Esophagus muscularis mucosa (tissue), 4 donors: ENCODE measurements at regions not wholly inside any gene's neighbourhood (a gene's known extent, or its start where the extent isn't known, plus 50 kb on each side); places are given as distances from the start of the nearest gene placed in this dataset.

Source experiments
- DNase-seq: peaks from one replicate; pipeline ENCODE4 v3.0.0-alpha.2; 2017; ENCODE audit errors: extremely low spot score
- H3K27ac ChIP-seq, 4 donors: fragments of 200-600 bp; sonication (generic); replicated peaks in 1 of 4; 1 replicate in 3 of 4; 2 replicates in 1 of 4; pipeline ENCODE4 v1.5.1; 2016 to 2019; ENCODE audit warnings: mild to moderate bottlenecking in 1 of 4
- H3K27me3 ChIP-seq, 4 donors: fragments of 200-600 bp; sonication (generic); one replicate each; pipeline versions ENCODE4 v1.5.1 to v1.6.0; 2016 to 2019
- H3K36me3 ChIP-seq, 4 donors: fragments of 200-600 bp; sonication (generic); one replicate each; pipeline ENCODE4 v1.5.1; 2016 to 2019
- H3K4me1 ChIP-seq, 4 donors: fragments of 200-600 bp; sonication (generic); one replicate each; pipeline ENCODE4 v1.5.1; 2016 to 2019
- H3K4me3 ChIP-seq, 4 donors: fragments of 200-600 bp; sonication (generic); 1 replicate in 2 of 4; 2 replicates in 2 of 4; pipeline ENCODE4 v1.5.1; 2016 to 2019; ENCODE audit warnings: mild to moderate bottlenecking in 4 of 4, moderate library complexity in 1 of 4
- H3K9me3 ChIP-seq, 4 donors: fragments of 200-600 bp; sonication (generic); 1 replicate in 3 of 4; 2 replicates in 1 of 4; pipeline ENCODE4 v1.5.1; 2016 to 2019
- EP300 ChIP-seq: sonication (generic); formaldehyde crosslinking; IDR thresholded peaks from one replicate; pipeline ENCODE4 v1.6.1; 2017; ENCODE audit warnings: antibody characterized with exemption
- POLR2A ChIP-seq: fragments of 450-650 bp; IDR thresholded peaks from one replicate; pipeline ENCODE4 v1.6.1; 2017; ENCODE audit warnings: antibody characterized with exemption, moderate library complexity, mild to moderate bottlenecking, low read depth
- POLR2AphosphoS5 ChIP-seq, 2 donors: sonication (generic); formaldehyde crosslinking; IDR thresholded peaks; one replicate each; pipeline ENCODE4 v1.6.1; 2017; ENCODE audit warnings: antibody characterized with exemption in 2 of 2
- WGBS: methylation state at CpG from one replicate; pipeline ENCODE4 v1.1.5; 2018; 5-methylcytosine and 5-hydroxymethylcytosine counted together
- intact Hi-C: fragments of 100-400 bp; cut with DNase I; formaldehyde crosslinking; loops from one replicate; pipeline ENCODE4 v1.15.1; 2023
- TF ChIP-seq, protein P1 (sequence below), 3 experiments: fragments of 200-600 bp in 2 of 3; fragments of 450-650 bp in 1 of 3; sonication (generic) in 2 of 3; IDR thresholded peaks; one replicate each; pipeline ENCODE4 v1.5.1; 2017 to 2019; ENCODE audit warnings: antibody characterized with exemption in 3 of 3, mild to moderate bottlenecking in 2 of 3, moderate library complexity in 1 of 3

DNA sequence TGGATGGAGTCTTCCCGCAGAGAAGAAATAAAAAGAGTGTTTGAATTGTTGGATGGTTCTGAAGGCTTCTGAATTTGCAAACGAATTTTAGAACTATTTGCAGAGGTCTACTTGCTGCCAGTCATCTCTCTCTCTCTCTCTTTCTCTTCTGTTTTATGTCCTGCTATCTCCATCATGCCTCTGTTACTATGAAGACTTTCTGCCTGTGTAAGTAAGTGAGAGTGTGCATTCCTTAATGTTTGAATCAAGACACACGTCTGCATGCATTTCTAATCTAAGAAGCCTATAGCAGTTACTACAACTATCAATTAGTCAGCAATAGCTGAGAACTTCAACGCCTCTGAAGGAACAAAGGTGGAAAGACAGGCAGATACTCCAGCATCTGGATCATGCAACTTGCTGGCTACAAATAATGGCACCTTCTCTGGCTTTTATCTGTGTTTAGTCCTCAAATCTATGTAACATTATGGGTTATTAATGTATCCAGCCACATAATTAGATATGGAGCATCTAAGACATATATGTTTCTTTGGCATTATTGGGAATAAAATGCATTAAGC lies 191.5 kb upstream of the BLID start:
- 69% methylated on average over 4 of the region's 4 CpGs for WGBS
- TF ChIP-seq POLR2A = no peak
- TF ChIP-seq POLR2AphosphoS5 (IDR thresholded peaks at IDR 0.05) = no peak
- DNase-seq = no peak
- peak overlapping the region in 2 of 4 donors; percentile 8 to 21 for H3K27ac ChIP-seq
- intact Hi-C loops = loop anchor here (10.0 kb wide), 1 partner anchor 203 kb away; no protein-coding TSS in a partner anchor
- H3K4me1 ChIP-seq = peaks cover 0 to 46% (median 42%) of the 10 kb centered on the region in 4 donors
- no peaks in the 10 kb centered on the region for H3K27me3 ChIP-seq
- H3K9me3 ChIP-seq = no peaks in the 10 kb centered on the region
- no peak overlapping the region for H3K4me3 ChIP-seq
- no peaks in the 10 kb centered on the region for H3K36me3 ChIP-seq

DNA sequence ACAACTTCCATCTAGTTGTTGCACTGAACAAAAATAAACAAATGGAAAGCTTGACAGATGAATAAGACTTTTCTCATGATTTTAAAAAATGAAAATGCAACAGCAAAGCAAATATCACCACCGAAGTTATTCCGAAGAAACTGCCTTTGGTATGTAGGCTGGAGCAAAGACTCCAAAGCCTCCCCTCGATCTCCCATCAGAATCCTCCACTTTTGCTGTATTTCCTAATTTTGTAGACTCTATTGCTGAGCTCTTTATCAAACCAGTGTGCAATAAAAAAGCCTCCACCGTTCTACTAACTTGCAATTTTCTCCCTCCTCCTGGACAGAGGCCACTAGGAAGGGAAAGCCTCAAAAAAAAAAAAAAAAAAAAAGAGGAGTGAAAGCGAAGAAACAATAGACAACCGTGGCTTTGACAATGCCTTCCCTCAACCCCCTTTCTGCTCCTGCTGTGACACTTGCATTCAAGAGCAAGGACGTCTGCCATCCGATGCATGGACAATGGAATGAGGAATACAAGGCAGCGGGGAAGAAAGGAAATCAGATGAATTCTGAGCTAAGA lies 190.9 kb upstream of the BLID start:
- no peaks in the 10 kb centered on the region for H3K36me3 ChIP-seq
- H3K27ac ChIP-seq = peak overlapping the region in 2 of 4 donors; percentile 21 to 59
- H3K9me3 ChIP-seq = no peaks in the 10 kb centered on the region
- intact Hi-C loops = loop anchor here (10.0 kb wide), 1 partner anchor 202 kb away; no protein-coding TSS in a partner anchor
- WGBS = 59% methylated on average over 9 of the region's 9 CpGs
- TF ChIP-seq, protein P1, sequence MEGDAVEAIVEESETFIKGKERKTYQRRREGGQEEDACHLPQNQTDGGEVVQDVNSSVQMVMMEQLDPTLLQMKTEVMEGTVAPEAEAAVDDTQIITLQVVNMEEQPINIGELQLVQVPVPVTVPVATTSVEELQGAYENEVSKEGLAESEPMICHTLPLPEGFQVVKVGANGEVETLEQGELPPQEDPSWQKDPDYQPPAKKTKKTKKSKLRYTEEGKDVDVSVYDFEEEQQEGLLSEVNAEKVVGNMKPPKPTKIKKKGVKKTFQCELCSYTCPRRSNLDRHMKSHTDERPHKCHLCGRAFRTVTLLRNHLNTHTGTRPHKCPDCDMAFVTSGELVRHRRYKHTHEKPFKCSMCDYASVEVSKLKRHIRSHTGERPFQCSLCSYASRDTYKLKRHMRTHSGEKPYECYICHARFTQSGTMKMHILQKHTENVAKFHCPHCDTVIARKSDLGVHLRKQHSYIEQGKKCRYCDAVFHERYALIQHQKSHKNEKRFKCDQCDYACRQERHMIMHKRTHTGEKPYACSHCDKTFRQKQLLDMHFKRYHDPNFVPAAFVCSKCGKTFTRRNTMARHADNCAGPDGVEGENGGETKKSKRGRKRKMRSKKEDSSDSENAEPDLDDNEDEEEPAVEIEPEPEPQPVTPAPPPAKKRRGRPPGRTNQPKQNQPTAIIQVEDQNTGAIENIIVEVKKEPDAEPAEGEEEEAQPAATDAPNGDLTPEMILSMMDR (IDR thresholded peaks at IDR 0.05) = no peak
- TF ChIP-seq POLR2A (no peak), POLR2AphosphoS5 (IDR thresholded peaks at IDR 0.05) (no peak), EP300 (no peak)
- no peak for DNase-seq
- H3K4me3 ChIP-seq = peak overlapping the region in 1 of 4 donors; percentile 8
- H3K4me1 ChIP-seq = peaks cover 0 to 52% (median 46%) of the 10 kb centered on the region in 4 donors
- no peaks in the 10 kb centered on the region for H3K27me3 ChIP-seq

DNA sequence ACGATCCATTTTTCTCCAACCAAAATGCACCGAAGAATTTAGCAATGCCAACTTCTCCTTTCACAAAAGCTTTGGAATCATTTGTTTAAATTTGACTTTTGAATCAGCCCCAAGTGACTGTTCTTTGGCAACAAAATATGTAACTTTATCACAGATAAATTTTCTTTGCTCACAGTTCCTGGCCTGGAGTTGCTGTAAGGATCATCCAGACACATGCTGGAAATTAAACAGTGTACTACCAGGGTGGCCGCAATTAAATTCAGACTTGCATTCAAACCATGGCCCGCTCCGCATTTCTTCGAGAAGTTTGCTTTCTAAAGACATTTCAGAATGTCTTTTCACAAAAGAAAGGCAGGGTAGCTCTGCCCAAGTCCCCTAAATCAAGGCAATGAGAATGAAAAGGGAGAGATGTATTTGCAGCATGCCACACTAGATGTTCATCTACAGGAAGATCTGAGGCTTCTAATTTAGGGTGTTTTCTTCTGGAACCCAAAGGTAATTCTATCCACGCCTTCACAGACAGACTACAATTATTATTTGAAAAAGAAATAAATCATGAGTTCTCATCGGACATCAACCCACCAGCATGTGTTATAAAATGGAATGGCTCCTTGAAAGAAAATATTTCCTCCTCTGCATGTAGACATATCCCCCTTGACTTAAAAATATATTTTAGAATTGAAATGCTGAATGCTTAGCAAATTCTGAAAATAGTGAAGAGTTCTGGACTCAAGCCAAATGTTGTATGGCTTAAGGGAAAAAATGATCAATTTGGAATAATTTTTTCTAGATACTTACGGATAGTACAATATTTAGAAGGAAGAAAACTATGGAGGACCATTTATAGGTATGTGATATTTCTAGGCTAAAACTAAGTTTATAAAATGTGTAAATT lies 189.7 kb upstream of the BLID start:
- Histone ChIP-seq H3K36me3 (no peaks in the 10 kb centered on the region), H3K9me3 (no peaks in the 10 kb centered on the region), H3K4me3 (peak overlapping the region in 1 of 4 donors; percentile 2), H3K27ac (peak overlapping the region; percentile 34 to 59 (median 58)), H3K4me1 (peaks cover 0 to 53% (median 51%) of the 10 kb centered on the region in 4 donors), H3K27me3 (no peaks in the 10 kb centered on the region)
- 45% methylated on average over 9 of the region's 9 CpGs for WGBS
- DNase-seq = no peak
- no peak for TF ChIP-seq POLR2A
- intact Hi-C loops = loop anchor here (10.0 kb wide), 1 partner anchor 201 kb away; no protein-coding TSS in a partner anchor

DNA sequence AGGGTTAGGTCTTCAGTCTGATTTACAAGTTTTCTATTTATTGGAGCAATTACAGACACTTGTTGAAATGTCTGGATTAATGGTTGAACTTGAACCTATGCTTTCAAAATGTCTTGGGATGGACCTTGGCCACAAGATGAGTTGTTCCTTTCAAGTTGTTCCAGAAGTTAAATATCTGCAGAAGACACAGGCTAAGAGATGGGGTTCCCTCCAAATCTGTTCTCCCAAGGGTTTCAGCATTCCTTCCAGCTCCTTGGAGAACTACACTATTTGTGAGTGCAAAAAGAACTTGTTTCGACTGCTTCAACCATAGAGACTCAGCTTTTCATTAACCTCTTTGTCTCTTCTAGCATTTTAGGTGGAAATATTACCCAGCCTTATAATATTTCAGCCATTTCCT lies 189.0 kb upstream of the BLID start:
- 50% methylated on average over 1 of the region's 1 CpG for WGBS
- Histone ChIP-seq H3K36me3 (no peaks in the 10 kb centered on the region), H3K27me3 (no peaks in the 10 kb centered on the region), H3K4me1 (peaks cover 0 to 48% (median 48%) of the 10 kb centered on the region in 4 donors), H3K9me3 (no peaks in the 10 kb centered on the region), H3K4me3 (no peak overlapping the region), H3K27ac (peak overlapping the region; percentile 34 to 59 (median 58))
- intact Hi-C loops = loop anchor here (10.0 kb wide), 1 partner anchor 200 kb away; no protein-coding TSS in a partner anchor
- DNase-seq = no peak
- TF ChIP-seq EP300 (no peak), POLR2AphosphoS5 (IDR thresholded peaks at IDR 0.05) (no peak), POLR2A (no peak)
- TF ChIP-seq, protein P1 (IDR thresholded peaks at IDR 0.05) = no peak

DNA sequence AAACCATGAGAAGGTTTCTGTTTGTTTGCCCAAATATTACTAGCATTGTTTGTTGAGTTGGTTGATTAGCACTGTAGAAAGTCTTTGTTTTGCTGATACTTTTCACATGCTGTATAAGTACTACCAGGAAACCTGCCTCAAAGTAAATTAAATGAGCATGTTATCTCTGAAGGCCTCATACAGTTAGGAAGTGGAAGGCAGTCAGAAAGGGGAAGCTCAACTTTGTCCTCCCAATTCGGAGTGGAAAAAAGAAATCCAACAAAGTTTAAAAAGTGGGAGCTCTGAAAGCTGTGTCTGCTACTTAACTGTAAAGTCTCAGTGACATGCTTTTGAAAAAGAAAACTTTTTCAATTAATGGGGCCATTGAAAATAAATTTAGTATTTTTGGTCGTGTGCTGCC lies 188.3 kb upstream of the BLID start:
- peaks cover 0 to 43% (median 43%) of the 10 kb centered on the region in 4 donors for H3K4me1 ChIP-seq
- TF ChIP-seq POLR2A (no peak), POLR2AphosphoS5 (IDR thresholded peaks at IDR 0.05) (no peak), EP300 (no peak)
- TF ChIP-seq, protein P1 (IDR thresholded peaks at IDR 0.05) = no peak
- no peaks in the 10 kb centered on the region for H3K27me3 ChIP-seq
- intact Hi-C loops = loop anchor here (10.0 kb wide), 1 partner anchor 200 kb away; no protein-coding TSS in a partner anchor
- no peak for DNase-seq
- H3K4me3 ChIP-seq = no peak overlapping the region
- H3K36me3 ChIP-seq = no peaks in the 10 kb centered on the region
- H3K27ac ChIP-seq = peak overlapping the region in 1 of 4 donors; percentile 6
- WGBS = 40% methylated on average over 2 of the region's 2 CpGs
- H3K9me3 ChIP-seq = no peaks in the 10 kb centered on the region
